Kasumi-1 (cell line): ENCODE measurements at regions not wholly inside any gene's neighbourhood (a gene's known extent, or its start where the extent isn't known, plus 50 kb on each side); places are given as distances from the start of the nearest gene placed in this dataset.

Experiments
- DNase-seq, 2 experiments: peaks; one replicate each; lab custom pipeline; 2025; lab: John Stamatoyannopoulos, UW

- peak; percentile 33 to 56 for DNase-seq
These were observed 879.7 kb downstream of the JRKL start for GRCh38 chr11:97269527-97269926.

- DNase-seq: no peak
These were observed 889.5 kb downstream of the JRKL start for GRCh38 chr11:97279341-97279740.

- DNase-seq: no peak
These were observed 890.5 kb downstream of the JRKL start for GRCh38 chr11:97280347-97280746.

- no peak for DNase-seq
These were observed 900.0 kb downstream of the JRKL start for GRCh38 chr11:97289823-97290222.

GRCh38 chr11:97290464-97291041 lies 900.7 kb downstream of the JRKL start:
- DNase-seq: no peak

GRCh38 chr11:97296301-97296700 lies 906.5 kb downstream of the JRKL start:
- DNase-seq: no peak

GRCh38 chr11:97309291-97309690 lies 919.5 kb downstream of the JRKL start:
- DNase-seq: no peak

GRCh38 chr11:97325693-97326092 lies 935.9 kb downstream of the JRKL start:
- no peak for DNase-seq

GRCh38 chr11:97332271-97332670 lies 942.5 kb downstream of the JRKL start:
- no peak for DNase-seq

GRCh38 chr11:97336064-97336463 lies 946.3 kb downstream of the JRKL start:
- no peak for DNase-seq

GRCh38 chr11:97345032-97345431 lies 955.2 kb downstream of the JRKL start:
- DNase-seq: no peak

- no peak for DNase-seq
These were observed 959.4 kb downstream of the JRKL start for GRCh38 chr11:97349201-97349600.

- DNase-seq: no peak
These were observed 962.1 kb downstream of the JRKL start for GRCh38 chr11:97351939-97352338.

GRCh38 chr11:97354026-97354425 lies 964.2 kb downstream of the JRKL start:
- DNase-seq: no peak

GRCh38 chr11:97354576-97354975 lies 964.8 kb downstream of the JRKL start:
- DNase-seq: no peak

- no peak for DNase-seq
These were observed 965.4 kb downstream of the JRKL start for GRCh38 chr11:97355230-97355629.

- no peak for DNase-seq
These were observed 966.3 kb downstream of the JRKL start for GRCh38 chr11:97356144-97356543.

GRCh38 chr11:97359016-97359415 lies 969.2 kb downstream of the JRKL start:
- no peak for DNase-seq

GRCh38 chr11:97361812-97362378 lies 972.1 kb downstream of the JRKL start:
- no peak for DNase-seq

- DNase-seq: no peak
These were observed 973.5 kb downstream of the JRKL start for GRCh38 chr11:97363331-97363730.

- peak in 1 of 2 experiments; percentile 7 for DNase-seq
These were observed 974.2 kb downstream of the JRKL start for GRCh38 chr11:97364047-97364446.

- DNase-seq: no peak
These were observed 977.7 kb downstream of the JRKL start for GRCh38 chr11:97367406-97368083.

GRCh38 chr11:97389270-97389669 lies 999.5 kb downstream of the JRKL start:
- DNase-seq: no peak

GRCh38 chr11:97398246-97398645 lies 1008.4 kb downstream of the JRKL start:
- no peak for DNase-seq
